ENCODE measurements at regions not wholly inside any gene's neighbourhood (a gene's known extent, or its start where the extent isn't known, plus 50 kb on each side); places are given as distances from the start of the nearest gene placed in this dataset.

GRCh38 chr2:64879745-64880144 lies 109.5 kb upstream of the SLC1A4 start:
- TF ChIP-seq, protein P1, sequence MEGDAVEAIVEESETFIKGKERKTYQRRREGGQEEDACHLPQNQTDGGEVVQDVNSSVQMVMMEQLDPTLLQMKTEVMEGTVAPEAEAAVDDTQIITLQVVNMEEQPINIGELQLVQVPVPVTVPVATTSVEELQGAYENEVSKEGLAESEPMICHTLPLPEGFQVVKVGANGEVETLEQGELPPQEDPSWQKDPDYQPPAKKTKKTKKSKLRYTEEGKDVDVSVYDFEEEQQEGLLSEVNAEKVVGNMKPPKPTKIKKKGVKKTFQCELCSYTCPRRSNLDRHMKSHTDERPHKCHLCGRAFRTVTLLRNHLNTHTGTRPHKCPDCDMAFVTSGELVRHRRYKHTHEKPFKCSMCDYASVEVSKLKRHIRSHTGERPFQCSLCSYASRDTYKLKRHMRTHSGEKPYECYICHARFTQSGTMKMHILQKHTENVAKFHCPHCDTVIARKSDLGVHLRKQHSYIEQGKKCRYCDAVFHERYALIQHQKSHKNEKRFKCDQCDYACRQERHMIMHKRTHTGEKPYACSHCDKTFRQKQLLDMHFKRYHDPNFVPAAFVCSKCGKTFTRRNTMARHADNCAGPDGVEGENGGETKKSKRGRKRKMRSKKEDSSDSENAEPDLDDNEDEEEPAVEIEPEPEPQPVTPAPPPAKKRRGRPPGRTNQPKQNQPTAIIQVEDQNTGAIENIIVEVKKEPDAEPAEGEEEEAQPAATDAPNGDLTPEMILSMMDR (IDR thresholded peaks at IDR 0.05): no peak
- no peak for TF ChIP-seq POLR2A (IDR thresholded peaks at IDR 0.05)
